ENCODE measurements at regions not wholly inside any gene's neighbourhood (a gene's known extent, or its start where the extent isn't known, plus 50 kb on each side); places are given as distances from the start of the nearest gene placed in this dataset.

DNA sequence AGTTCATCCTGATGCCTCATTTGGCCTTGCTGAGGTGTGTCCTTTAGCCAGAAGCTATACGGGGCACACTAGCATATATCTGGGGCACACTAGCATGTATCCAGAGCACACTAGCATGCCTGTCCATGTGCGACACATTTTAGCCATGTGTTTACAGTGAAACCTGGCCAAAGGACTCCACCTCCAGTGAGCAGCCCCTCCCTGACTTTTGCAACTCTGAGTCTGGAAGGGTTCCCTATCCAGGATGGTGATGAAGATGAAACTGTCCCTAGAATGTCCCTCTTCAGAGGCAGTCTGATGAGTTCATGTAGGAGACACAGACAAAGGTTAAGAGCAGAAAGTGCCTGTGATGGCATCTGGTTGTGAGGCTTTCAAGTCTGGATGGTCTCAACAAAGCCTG is 61.4 kb upstream of the LGALSL start:
- TF ChIP-seq, protein P1, sequence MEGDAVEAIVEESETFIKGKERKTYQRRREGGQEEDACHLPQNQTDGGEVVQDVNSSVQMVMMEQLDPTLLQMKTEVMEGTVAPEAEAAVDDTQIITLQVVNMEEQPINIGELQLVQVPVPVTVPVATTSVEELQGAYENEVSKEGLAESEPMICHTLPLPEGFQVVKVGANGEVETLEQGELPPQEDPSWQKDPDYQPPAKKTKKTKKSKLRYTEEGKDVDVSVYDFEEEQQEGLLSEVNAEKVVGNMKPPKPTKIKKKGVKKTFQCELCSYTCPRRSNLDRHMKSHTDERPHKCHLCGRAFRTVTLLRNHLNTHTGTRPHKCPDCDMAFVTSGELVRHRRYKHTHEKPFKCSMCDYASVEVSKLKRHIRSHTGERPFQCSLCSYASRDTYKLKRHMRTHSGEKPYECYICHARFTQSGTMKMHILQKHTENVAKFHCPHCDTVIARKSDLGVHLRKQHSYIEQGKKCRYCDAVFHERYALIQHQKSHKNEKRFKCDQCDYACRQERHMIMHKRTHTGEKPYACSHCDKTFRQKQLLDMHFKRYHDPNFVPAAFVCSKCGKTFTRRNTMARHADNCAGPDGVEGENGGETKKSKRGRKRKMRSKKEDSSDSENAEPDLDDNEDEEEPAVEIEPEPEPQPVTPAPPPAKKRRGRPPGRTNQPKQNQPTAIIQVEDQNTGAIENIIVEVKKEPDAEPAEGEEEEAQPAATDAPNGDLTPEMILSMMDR (IDR thresholded peaks at IDR 0.05): no peak
- TF ChIP-seq POLR2A (IDR thresholded peaks at IDR 0.05): no peak
- no peaks in the 10 kb centered on the region for H3K36me3 ChIP-seq
- no peak for DNase-seq
- no peaks in the 10 kb centered on the region for H3K27me3 ChIP-seq
- no peaks in the 10 kb centered on the region for H3K4me1 ChIP-seq
- no peaks in the 10 kb centered on the region for H3K9me3 ChIP-seq
- peak overlapping the region in 2 of 4 donors; percentile 58 to 75 for H3K27ac ChIP-seq
- H3K4me3 ChIP-seq: no peak overlapping the region

DNA sequence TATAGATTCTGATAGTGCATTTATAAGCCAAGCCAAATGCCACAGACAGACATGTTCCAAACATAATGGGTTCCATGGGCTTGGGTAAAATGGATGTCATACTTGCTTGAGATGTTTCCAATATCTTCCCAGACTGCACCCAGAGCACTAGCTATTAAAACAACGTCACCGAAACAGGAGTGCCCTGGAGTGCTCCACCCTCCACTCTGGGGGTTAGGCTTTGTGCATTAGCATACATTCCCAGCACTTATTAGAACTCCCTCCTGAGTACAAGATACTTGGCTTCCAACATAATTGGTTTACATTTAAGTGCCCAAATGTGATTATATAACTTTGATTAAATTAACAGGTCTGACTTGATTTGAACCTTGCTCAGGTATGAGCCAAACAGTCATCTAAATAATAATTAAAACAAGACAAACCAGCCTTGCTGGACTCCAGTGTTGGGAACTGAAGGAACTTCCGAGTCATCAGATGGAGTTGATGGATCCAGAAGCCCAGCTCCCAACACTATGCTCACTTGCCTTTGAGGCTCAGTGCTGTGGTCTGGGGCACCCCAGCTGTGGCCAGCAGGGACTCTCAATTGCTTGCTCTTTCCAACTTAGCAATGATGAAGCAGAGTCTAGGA is 60.5 kb upstream of the LGALSL start:
- TF ChIP-seq POLR2A (IDR thresholded peaks at IDR 0.05): no peak
- H3K4me1 ChIP-seq: no peaks in the 10 kb centered on the region
- no peaks in the 10 kb centered on the region for H3K36me3 ChIP-seq
- no peak for DNase-seq
- H3K9me3 ChIP-seq: no peaks in the 10 kb centered on the region
- no peaks in the 10 kb centered on the region for H3K27me3 ChIP-seq
- H3K27ac ChIP-seq: peak overlapping the region in 2 of 4 donors; percentile 22 to 52
- H3K4me3 ChIP-seq: no peak overlapping the region

DNA sequence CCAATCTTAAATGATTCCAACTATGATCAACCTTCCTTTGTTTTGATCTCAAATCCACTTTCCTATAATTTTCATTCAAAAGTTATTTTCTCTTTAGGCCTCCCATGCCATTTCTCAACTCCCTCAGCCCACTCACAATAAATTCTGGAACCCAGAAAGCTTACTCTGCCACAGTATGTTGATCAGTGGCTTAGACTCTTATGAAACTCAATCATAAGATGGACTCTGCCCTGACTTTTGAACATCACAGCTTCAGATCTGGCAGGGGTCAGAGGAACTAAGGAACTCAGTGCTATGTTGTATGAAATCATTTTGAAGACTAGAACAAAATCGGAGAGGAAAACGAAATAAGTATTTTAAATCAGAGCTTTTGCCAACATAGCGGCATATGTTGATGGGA is 59.8 kb upstream of the LGALSL start:
- Histone ChIP-seq H3K36me3 (no peaks in the 10 kb centered on the region), H3K4me3 (no peak overlapping the region), H3K9me3 (no peaks in the 10 kb centered on the region), H3K27ac (peak overlapping the region in 2 of 4 donors; percentile 22 to 52), H3K27me3 (no peaks in the 10 kb centered on the region), H3K4me1 (no peaks in the 10 kb centered on the region)
- no peak for TF ChIP-seq POLR2A (IDR thresholded peaks at IDR 0.05)
- TF ChIP-seq, protein P1 (IDR thresholded peaks at IDR 0.05): no peak
- peak in 1 of 3 donors; percentile 51 for DNase-seq

DNA sequence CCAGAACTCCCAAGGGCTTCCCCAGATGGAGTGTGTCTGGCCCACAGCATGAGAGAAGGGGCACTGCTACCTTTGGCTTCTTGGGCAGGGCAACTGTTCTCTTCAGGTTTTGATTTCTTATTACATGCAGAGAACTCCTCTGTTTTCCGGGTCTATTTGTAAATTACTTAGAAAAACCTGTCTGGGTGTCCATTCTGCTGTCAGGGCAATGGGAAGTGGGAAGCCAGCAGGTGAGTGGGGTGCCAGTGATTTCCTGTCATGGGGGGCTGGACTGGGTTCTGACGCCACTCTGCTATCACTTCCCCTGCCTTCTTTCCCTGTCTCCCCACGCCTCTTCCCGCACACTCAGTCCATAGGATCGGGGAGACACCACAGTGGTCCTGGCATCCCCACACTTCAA is 58.0 kb upstream of the LGALSL start:
- Histone ChIP-seq H3K4me3 (no peak overlapping the region), H3K4me1 (peaks cover 0 to 5% (median 0%) of the 10 kb centered on the region in 4 donors), H3K27me3 (no peaks in the 10 kb centered on the region), H3K36me3 (no peaks in the 10 kb centered on the region), H3K27ac (no peak overlapping the region), H3K9me3 (no peaks in the 10 kb centered on the region)
- TF ChIP-seq, protein P1 (IDR thresholded peaks at IDR 0.05): no peak
- no peak for TF ChIP-seq POLR2A (IDR thresholded peaks at IDR 0.05)
- no peak for DNase-seq

DNA sequence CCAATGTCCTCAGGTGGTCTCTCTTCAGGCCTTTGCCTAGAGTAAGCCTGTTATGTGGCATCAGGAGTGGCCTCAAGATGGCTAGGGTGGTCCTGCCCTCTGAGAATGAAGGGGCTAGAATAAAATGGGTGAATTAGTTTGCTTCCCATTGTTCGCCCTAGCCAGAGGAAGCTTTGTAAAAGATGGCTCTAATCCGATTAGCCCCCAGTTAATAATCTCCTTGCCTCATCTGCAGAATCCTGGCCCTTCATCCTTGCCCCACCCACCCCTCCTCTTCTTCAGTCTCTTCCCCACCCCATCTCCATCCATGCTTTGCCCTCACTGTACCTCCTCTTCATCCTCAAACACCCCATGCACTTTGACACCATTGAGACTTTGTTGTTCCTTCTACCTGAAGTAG is 57.4 kb upstream of the LGALSL start:
- Histone ChIP-seq H3K4me3 (no peak overlapping the region), H3K27me3 (no peaks in the 10 kb centered on the region), H3K36me3 (no peaks in the 10 kb centered on the region), H3K9me3 (no peaks in the 10 kb centered on the region), H3K4me1 (peaks cover 0 to 10% (median 0%) of the 10 kb centered on the region in 4 donors), H3K27ac (no peak overlapping the region)
- TF ChIP-seq, protein P1 (IDR thresholded peaks at IDR 0.05): no peak
- TF ChIP-seq POLR2A (IDR thresholded peaks at IDR 0.05): no peak
- no peak for DNase-seq

DNA sequence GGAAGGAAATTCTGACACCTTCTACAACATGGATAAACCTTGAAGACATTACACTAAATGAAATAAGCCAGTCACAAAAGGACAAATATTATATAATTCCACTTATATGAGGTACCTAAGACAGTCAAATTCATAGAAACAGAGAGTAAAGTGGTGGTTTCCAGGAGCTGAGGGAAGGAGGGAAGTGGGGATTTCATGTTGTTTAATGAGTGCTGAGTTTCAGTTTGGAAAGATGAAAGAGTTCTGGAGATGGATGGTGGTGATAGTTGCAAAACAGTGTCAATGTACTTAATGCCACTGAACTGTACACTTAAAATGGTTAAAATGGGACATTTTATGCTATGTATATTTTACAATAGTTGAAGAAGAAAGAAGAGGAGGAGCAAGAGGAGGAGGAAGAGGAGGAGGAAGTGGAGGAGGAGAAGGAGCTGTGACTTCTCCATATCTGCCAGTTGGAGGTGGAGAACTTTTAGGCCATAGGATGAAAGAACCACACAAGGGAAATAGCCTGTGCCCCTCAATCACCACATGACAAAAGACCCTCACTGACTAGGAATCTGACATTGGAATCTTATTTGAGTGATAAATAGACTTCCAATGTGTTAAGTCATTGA is 55.3 kb upstream of the LGALSL start:
- H3K27me3 ChIP-seq: no peaks in the 10 kb centered on the region
- H3K9me3 ChIP-seq: no peaks in the 10 kb centered on the region
- H3K36me3 ChIP-seq: no peaks in the 10 kb centered on the region
- peaks cover 0 to 25% (median 5%) of the 10 kb centered on the region in 4 donors for H3K4me1 ChIP-seq
- H3K27ac ChIP-seq: no peak overlapping the region
- DNase-seq: no peak
- no peak for TF ChIP-seq POLR2A (IDR thresholded peaks at IDR 0.05)
- TF ChIP-seq, protein P1 (IDR thresholded peaks at IDR 0.05): no peak
- no peak overlapping the region for H3K4me3 ChIP-seq

Measured in Peyer's patch (tissue), 4 donors.